Keratinocyte (primary cell): ENCODE measurements at regions not wholly inside any gene's neighbourhood (a gene's known extent, or its start where the extent isn't known, plus 50 kb on each side); places are given as distances from the start of the nearest gene placed in this dataset.

Experiments used
- DNase-seq: peaks from one replicate; pipeline ENCODE4 v3.0.0-alpha.2; 2011; ENCODE audit warnings: low read depth, missing footprints, low spot score
- FAIRE-seq: peaks from 2 replicates; lab custom pipeline; 2011; peaks lifted over from hg19 to GRCh38; lab: Jason Lieb, UNC
- H2AFZ ChIP-seq: 2 replicates; pipeline ENCODE4 v1.6.0; 2012; ENCODE audit warnings: low read length, control low read depth, inconsistent platforms; ENCODE audit not compliant: control insufficient read depth
- H3K27ac ChIP-seq: 2 replicates; pipeline ENCODE4 v1.5.1; 2011; ENCODE audit warnings: low read length; ENCODE audit not compliant: control insufficient read depth, insufficient read depth
- H3K27me3 ChIP-seq: 3 replicates; pipeline ENCODE4 v1.6.0; 2011; ENCODE audit warnings: low read length; ENCODE audit not compliant: control insufficient read depth, insufficient read depth; ENCODE audit errors: extremely low read depth
- H3K36me3 ChIP-seq, 2 experiments: 2 replicates in 1 of 2; 3 replicates in 1 of 2; pipeline ENCODE4 v1.5.1; 2011; ENCODE audit warnings: low read length in 2 of 2, mild to moderate bottlenecking in 1 of 2; ENCODE audit not compliant: control insufficient read depth in 2 of 2, insufficient read depth in 2 of 2; ENCODE audit errors: extremely low read depth in 1 of 2
- H3K4me1 ChIP-seq: 3 replicates; pipeline ENCODE4 v1.5.1; 2011; ENCODE audit warnings: low read length; ENCODE audit not compliant: control insufficient read depth, insufficient read depth; ENCODE audit errors: extremely low read depth
- H3K4me2 ChIP-seq: 3 replicates; pipeline ENCODE4 v1.6.0; 2011; ENCODE audit warnings: low read depth, low read length; ENCODE audit not compliant: control insufficient read depth, insufficient read depth; ENCODE audit errors: extremely low read depth
- H3K4me3 ChIP-seq, 3 experiments: fragments of 200-600 bp in 1 of 3; sonication (generic) in 1 of 3; 2 replicates in 2 of 3; 3 replicates in 1 of 3; pipeline ENCODE4 v1.5.1; 2011 to 2016; ENCODE audit warnings: low read length in 3 of 3, mild to moderate bottlenecking in 3 of 3, control low read depth in 2 of 3, inconsistent platforms in 1 of 3, low read depth in 1 of 3, mixed read lengths in 1 of 3, mixed run types in 1 of 3, moderate library complexity in 1 of 3; ENCODE audit not compliant: control insufficient read depth in 2 of 3, insufficient read depth in 2 of 3; ENCODE audit errors: extremely low read depth in 1 of 3
- H3K79me2 ChIP-seq: 2 replicates; pipeline ENCODE4 v1.6.0; 2012; ENCODE audit warnings: low read length; ENCODE audit not compliant: control insufficient read depth, insufficient read depth
- H3K9ac ChIP-seq: 3 replicates; pipeline ENCODE4 v1.6.0; 2011; ENCODE audit warnings: low read length; ENCODE audit not compliant: control insufficient read depth, insufficient read depth; ENCODE audit errors: extremely low read depth
- H3K9me1 ChIP-seq: 3 replicates; pipeline ENCODE4 v1.6.0; 2011; ENCODE audit warnings: low read length; ENCODE audit not compliant: control insufficient read depth, insufficient read depth; ENCODE audit errors: extremely low read depth
- H3K9me3 ChIP-seq: 2 replicates; pipeline ENCODE4 v1.5.1; 2012; ENCODE audit warnings: low read depth, low read length; ENCODE audit not compliant: control insufficient read depth
- H4K20me1 ChIP-seq: 3 replicates; pipeline ENCODE4 v1.6.0; 2011; ENCODE audit warnings: low read length; ENCODE audit not compliant: control insufficient read depth, insufficient read depth; ENCODE audit errors: extremely low read depth
- CTCF ChIP-seq, 3 experiments: IDR thresholded peaks in 1 of 3; conservative IDR thresholded peaks in 1 of 3; optimal IDR thresholded peaks in 1 of 3; 2 replicates in 2 of 3; 3 replicates in 1 of 3; pipeline versions ENCODE3 to v1.5.1; 2011; ENCODE audit warnings: low read length in 3 of 3, mild to moderate bottlenecking in 3 of 3, moderate library complexity in 2 of 3, control low read depth in 1 of 3, inconsistent platforms in 1 of 3; ENCODE audit not compliant: insufficient read depth in 2 of 3; ENCODE audit errors: extremely low read depth in 1 of 3
- EZH2 ChIP-seq: IDR thresholded peaks from one replicate; pipeline ENCODE4 v1.6.1; 2012; ENCODE audit warnings: inconsistent platforms, mild to moderate bottlenecking, low read length, moderate library complexity
- dilution Hi-C: fragments of 300-500 bp; cut with MboI; formaldehyde crosslinking; loops from one replicate; pipeline ENCODE4 v1.7.0; 2020; ENCODE audit warnings: low sequenced_read_pairs; ENCODE audit not compliant: extremely low pct_ligation_motif_present

- TF ChIP-seq CTCF (optimal IDR thresholded peaks at IDR 0.05 in 1 of 3, IDR thresholded peaks at IDR 0.05 in 1 of 3, conservative IDR thresholded peaks at IDR 0.05 in 1 of 3; ENCODE audit: extremely low read depth in 1 of 3, insufficient read depth in 2 of 3, low read length in 3 of 3): no peak
- no peak overlapping the region for H3K9ac ChIP-seq
- FAIRE-seq: no peak
Measured at GRCh38 chr2:16325976-16326510, 339.6 kb downstream of the CYRIA start.

GRCh38 chr2:16325016-16325975 is 340.3 kb downstream of the CYRIA start:
- no peak overlapping the region for H3K4me3 ChIP-seq
- no peaks in the 10 kb centered on the region for H3K36me3 ChIP-seq
- no peak overlapping the region for H3K4me2 ChIP-seq
- no peaks in the 10 kb centered on the region for H3K9me1 ChIP-seq
- no peaks in the 10 kb centered on the region for H3K27me3 ChIP-seq
- H4K20me1 ChIP-seq: no peaks in the 10 kb centered on the region
- no peak overlapping the region for H3K27ac ChIP-seq
- no peaks in the 10 kb centered on the region for H3K79me2 ChIP-seq
- FAIRE-seq: no peak
- no peak overlapping the region for H2AFZ ChIP-seq
- no peak overlapping the region for H3K9ac ChIP-seq
- no peaks in the 10 kb centered on the region for H3K4me1 ChIP-seq
- no peaks in the 10 kb centered on the region for H3K9me3 ChIP-seq
- dilution Hi-C loops: no loop called here
- DNase-seq: no peak
- no peak for TF ChIP-seq EZH2
- TF ChIP-seq CTCF (optimal IDR thresholded peaks at IDR 0.05 in 1 of 3, IDR thresholded peaks at IDR 0.05 in 1 of 3, conservative IDR thresholded peaks at IDR 0.05 in 1 of 3; ENCODE audit: extremely low read depth in 1 of 3, insufficient read depth in 2 of 3, low read length in 3 of 3): no peak

More at GRCh38 chr2:16325976-16326510, 339.6 kb downstream of the CYRIA start:
- H3K27ac ChIP-seq: no peak overlapping the region
- no peaks in the 10 kb centered on the region for H3K9me3 ChIP-seq
- H3K4me2 ChIP-seq: no peak overlapping the region
- no peaks in the 10 kb centered on the region for H3K36me3 ChIP-seq
- H4K20me1 ChIP-seq: no peaks in the 10 kb centered on the region
- no peak for DNase-seq
- no peak overlapping the region for H3K4me3 ChIP-seq
- no peaks in the 10 kb centered on the region for H3K79me2 ChIP-seq
- dilution Hi-C loops: no loop called here
- no peaks in the 10 kb centered on the region for H3K4me1 ChIP-seq
- H2AFZ ChIP-seq: no peak overlapping the region
- H3K27me3 ChIP-seq: no peaks in the 10 kb centered on the region
- no peaks in the 10 kb centered on the region for H3K9me1 ChIP-seq
